RWPE2 (cell line): ENCODE measurements at regions not wholly inside any gene's neighbourhood (a gene's known extent, or its start where the extent isn't known, plus 50 kb on each side); places are given as distances from the start of the nearest gene placed in this dataset.

Experiments used
- ATAC-seq: fragments of 200-7000 bp; cut with Tn5 transposase; 3 replicates; pipeline ENCODE4 v1.9.1; 2021; ENCODE audit warnings: low read depth
- DNase-seq: peaks from one replicate; pipeline ENCODE4 v3.0.0-alpha.2; 2020; ENCODE audit warnings: low spot score
- H3K27ac ChIP-seq: fragments of 450-650 bp; 2 replicates; pipeline ENCODE4 v1.5.1; 2017; ENCODE audit warnings: mild to moderate bottlenecking; ENCODE audit not compliant: poor library complexity, severe bottlenecking
- H3K27me3 ChIP-seq: fragments of 250-450 bp; sonication (Bioruptor Pico); 2 replicates; pipeline ENCODE4 v1.5.1; 2021; ENCODE audit warnings: mild to moderate bottlenecking, moderate library complexity; ENCODE audit not compliant: insufficient read depth, poor library complexity, severe bottlenecking
- H3K36me3 ChIP-seq: fragments of 250-450 bp; sonication (Bioruptor Pico); 2 replicates; pipeline ENCODE4 v1.5.1; 2020; ENCODE audit warnings: low read depth, mild to moderate bottlenecking, moderate library complexity
- H3K4me1 ChIP-seq: fragments of 250-450 bp; sonication (Bioruptor Pico); 2 replicates; pipeline ENCODE4 v1.5.1; 2021; ENCODE audit warnings: mild to moderate bottlenecking, moderate library complexity; ENCODE audit not compliant: insufficient read depth, poor library complexity, severe bottlenecking
- H3K4me3 ChIP-seq: fragments of 250-450 bp; sonication (Bioruptor Pico); 2 replicates; pipeline ENCODE4 v1.5.1; 2021; ENCODE audit warnings: mild to moderate bottlenecking, moderate library complexity; ENCODE audit not compliant: severe bottlenecking
- H3K9me3 ChIP-seq: fragments of 250-450 bp; sonication (Bioruptor Pico); 2 replicates; pipeline ENCODE4 v1.5.1; 2021; ENCODE audit warnings: mild to moderate bottlenecking, moderate library complexity; ENCODE audit not compliant: severe bottlenecking
- CTCF ChIP-seq: fragments of 450-650 bp; IDR thresholded peaks from one replicate; pipeline ENCODE4 v1.5.1; 2017; ENCODE audit warnings: mild to moderate bottlenecking, moderate library complexity; ENCODE audit not compliant: poor library complexity, severe bottlenecking

GRCh38 chr4:134687646-134688628 is 486.3 kb upstream of the PABPC4L start:
- Histone ChIP-seq H3K36me3 (no peaks in the 10 kb centered on the region), H3K4me3 (no peak overlapping the region)

GRCh38 chr4:134677209-134677814 is 475.7 kb upstream of the PABPC4L start:
- Histone ChIP-seq H3K9me3 (no peaks in the 10 kb centered on the region), H3K27ac (no peak overlapping the region), H3K27me3 (no peaks in the 10 kb centered on the region), H3K4me1 (no peaks in the 10 kb centered on the region), H3K36me3 (no peaks in the 10 kb centered on the region), H3K4me3 (no peak overlapping the region)
- ATAC-seq = no peak
- no peak for TF ChIP-seq CTCF
- DNase-seq = no peak

More at GRCh38 chr4:134687646-134688628, 486.3 kb upstream of the PABPC4L start:
- Histone ChIP-seq H3K27ac (no peak overlapping the region), H3K9me3 (no peaks in the 10 kb centered on the region), H3K27me3 (no peaks in the 10 kb centered on the region), H3K4me1 (no peaks in the 10 kb centered on the region)
- ATAC-seq (no peak), DNase-seq (no peak)
- no peak for TF ChIP-seq CTCF

DNA sequence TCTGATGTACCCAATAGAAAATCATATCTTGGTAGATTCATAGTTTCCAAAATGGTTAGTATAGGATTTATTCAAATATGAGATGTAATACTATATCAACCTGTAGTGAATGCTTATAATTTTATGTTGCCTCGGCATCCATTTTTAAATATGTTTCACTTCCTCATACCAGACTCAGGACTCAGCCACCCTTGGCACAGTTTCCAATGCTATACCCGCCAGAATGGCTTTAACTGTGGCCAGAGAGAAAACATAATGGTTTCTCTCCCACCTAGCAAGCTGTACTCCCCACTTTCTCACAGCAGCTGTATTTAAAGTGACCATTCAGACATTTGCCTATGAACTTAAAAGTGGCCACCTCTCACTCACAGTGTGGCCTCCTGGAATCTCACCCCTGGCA is 466.6 kb upstream of the PABPC4L start:
- TF ChIP-seq CTCF = no peak
- no peaks in the 10 kb centered on the region for H3K27me3 ChIP-seq
- peak; percentile 52; the same call in 2 of the 3 replicates for ATAC-seq
- no peaks in the 10 kb centered on the region for H3K4me1 ChIP-seq
- no peak for DNase-seq
- no peak overlapping the region for H3K27ac ChIP-seq
- no peaks in the 10 kb centered on the region for H3K9me3 ChIP-seq
- H3K4me3 ChIP-seq = no peak overlapping the region
- H3K36me3 ChIP-seq = no peaks in the 10 kb centered on the region

GRCh38 chr4:134666640-134667039 is 465.1 kb upstream of the PABPC4L start:
- no peaks in the 10 kb centered on the region for H3K36me3 ChIP-seq
- no peak for TF ChIP-seq CTCF
- no peaks in the 10 kb centered on the region for H3K9me3 ChIP-seq
- H3K27me3 ChIP-seq = no peaks in the 10 kb centered on the region
- no peaks in the 10 kb centered on the region for H3K4me1 ChIP-seq
- DNase-seq = no peak
- no peak overlapping the region for H3K27ac ChIP-seq
- H3K4me3 ChIP-seq = no peak overlapping the region
- ATAC-seq = no peak
